ENCODE measurements at regions not wholly inside any gene's neighbourhood (a gene's known extent, or its start where the extent isn't known, plus 50 kb on each side); places are given as distances from the start of the nearest gene placed in this dataset.

GRCh38 chr4:189237340-189237739, 703.3 kb upstream of the FRG1 start:
- no peak for DNase-seq
- TF ChIP-seq, protein P1, sequence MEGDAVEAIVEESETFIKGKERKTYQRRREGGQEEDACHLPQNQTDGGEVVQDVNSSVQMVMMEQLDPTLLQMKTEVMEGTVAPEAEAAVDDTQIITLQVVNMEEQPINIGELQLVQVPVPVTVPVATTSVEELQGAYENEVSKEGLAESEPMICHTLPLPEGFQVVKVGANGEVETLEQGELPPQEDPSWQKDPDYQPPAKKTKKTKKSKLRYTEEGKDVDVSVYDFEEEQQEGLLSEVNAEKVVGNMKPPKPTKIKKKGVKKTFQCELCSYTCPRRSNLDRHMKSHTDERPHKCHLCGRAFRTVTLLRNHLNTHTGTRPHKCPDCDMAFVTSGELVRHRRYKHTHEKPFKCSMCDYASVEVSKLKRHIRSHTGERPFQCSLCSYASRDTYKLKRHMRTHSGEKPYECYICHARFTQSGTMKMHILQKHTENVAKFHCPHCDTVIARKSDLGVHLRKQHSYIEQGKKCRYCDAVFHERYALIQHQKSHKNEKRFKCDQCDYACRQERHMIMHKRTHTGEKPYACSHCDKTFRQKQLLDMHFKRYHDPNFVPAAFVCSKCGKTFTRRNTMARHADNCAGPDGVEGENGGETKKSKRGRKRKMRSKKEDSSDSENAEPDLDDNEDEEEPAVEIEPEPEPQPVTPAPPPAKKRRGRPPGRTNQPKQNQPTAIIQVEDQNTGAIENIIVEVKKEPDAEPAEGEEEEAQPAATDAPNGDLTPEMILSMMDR (IDR thresholded peaks at IDR 0.05), result no peak
- no peaks in the 10 kb centered on the region for H3K27me3 ChIP-seq
- no peaks in the 10 kb centered on the region for H3K9me3 ChIP-seq
- ATAC-seq, result no peak
- H3K36me3 ChIP-seq, result no peaks in the 10 kb centered on the region
- no peaks in the 10 kb centered on the region for H3K4me1 ChIP-seq
- intact Hi-C loops (cut with DNase I), result no loop called here
- H3K27ac ChIP-seq, result no peak overlapping the region
- no peak overlapping the region for H3K4me3 ChIP-seq

DNA sequence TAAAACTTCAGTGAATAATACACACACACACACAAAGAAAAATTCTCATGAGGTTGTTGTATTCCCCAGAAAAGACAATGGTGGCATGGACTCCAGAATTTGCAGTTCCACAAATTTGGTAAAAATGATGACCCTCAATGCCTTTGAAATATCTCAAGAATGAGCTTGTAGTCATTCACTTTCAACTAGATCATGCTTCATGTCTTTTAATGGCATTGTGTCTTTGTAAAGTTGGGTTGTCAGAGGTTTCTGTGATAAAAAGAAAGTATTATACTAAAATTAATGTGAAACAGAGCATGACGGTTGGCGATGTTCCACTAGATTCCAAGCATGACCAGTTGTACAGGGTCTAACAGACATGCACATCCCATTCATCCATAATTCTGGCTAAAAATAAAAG, 685.0 kb upstream of the FRG1 start:
- Histone ChIP-seq H3K27ac (no peak overlapping the region), H3K36me3 (no peaks in the 10 kb centered on the region), H3K4me3 (no peak overlapping the region), H3K9me3 (no peaks in the 10 kb centered on the region), H3K4me1 (no peaks in the 10 kb centered on the region), H3K27me3 (no peaks in the 10 kb centered on the region)
- TF ChIP-seq, protein P1 (IDR thresholded peaks at IDR 0.05), result no peak
- intact Hi-C loops (cut with DNase I), result no loop called here
- ATAC-seq, result no peak
- DNase-seq, result no peak

- ATAC-seq (no peak), DNase-seq (no peak)
- intact Hi-C loops (cut with DNase I), result no loop called here
- Histone ChIP-seq H3K4me1 (no peaks in the 10 kb centered on the region), H3K36me3 (no peaks in the 10 kb centered on the region), H3K27me3 (no peaks in the 10 kb centered on the region), H3K27ac (no peak overlapping the region), H3K9me3 (no peaks in the 10 kb centered on the region), H3K4me3 (no peak overlapping the region)
- TF ChIP-seq, protein P1 (IDR thresholded peaks at IDR 0.05), result no peak
Observed at GRCh38 chr4:189261475-189261874, 679.2 kb upstream of the FRG1 start.

DNA sequence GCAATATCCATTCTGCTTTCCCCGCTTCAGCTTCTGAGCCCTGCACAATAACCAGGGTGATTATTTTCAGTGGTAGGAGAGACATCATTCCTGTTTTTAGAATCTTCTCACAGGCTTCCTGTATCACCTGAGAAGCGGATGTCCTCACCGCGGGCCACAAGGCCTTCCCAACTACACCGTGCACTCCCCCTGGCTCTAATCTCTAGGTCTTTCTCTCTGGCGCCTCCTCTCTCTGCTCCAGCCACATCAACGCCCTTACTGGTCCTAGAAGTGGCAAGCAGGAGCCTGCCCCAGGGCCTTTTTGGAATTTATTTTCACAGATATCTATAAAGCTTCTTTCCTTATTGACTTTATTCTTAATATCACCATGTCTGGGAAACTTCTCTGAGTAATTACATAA, 675.2 kb upstream of the FRG1 start:
- H3K4me1 ChIP-seq, result no peaks in the 10 kb centered on the region
- intact Hi-C loops (cut with DNase I), result no loop called here
- no peaks in the 10 kb centered on the region for H3K27me3 ChIP-seq
- no peak overlapping the region for H3K27ac ChIP-seq
- H3K4me3 ChIP-seq, result no peak overlapping the region
- DNase-seq (no peak), ATAC-seq (no peak)
- H3K9me3 ChIP-seq, result no peaks in the 10 kb centered on the region
- H3K36me3 ChIP-seq, result no peaks in the 10 kb centered on the region
- TF ChIP-seq, protein P1 (IDR thresholded peaks at IDR 0.05), result no peak

- Histone ChIP-seq H3K4me3 (no peak overlapping the region), H3K36me3 (no peaks in the 10 kb centered on the region), H3K27me3 (no peaks in the 10 kb centered on the region), H3K27ac (no peak overlapping the region), H3K4me1 (no peaks in the 10 kb centered on the region), H3K9me3 (no peaks in the 10 kb centered on the region)
- TF ChIP-seq, protein P1 (IDR thresholded peaks at IDR 0.05), result no peak
- intact Hi-C loops (cut with DNase I), result no loop called here
- ATAC-seq (no peak), DNase-seq (no peak)
Observed at GRCh38 chr4:189267312-189267965, 673.2 kb upstream of the FRG1 start.
